LNCAP (cell line): ENCODE measurements at regions not wholly inside any gene's neighbourhood (a gene's known extent, or its start where the extent isn't known, plus 50 kb on each side); places are given as distances from the start of the nearest gene placed in this dataset.

Source experiments
- TF ChIP-seq, protein P1 (sequence below): fragments of 450-650 bp; IDR thresholded peaks from 2 replicates; pipeline ENCODE4 v1.5.1; 2017; ENCODE audit warnings: mild to moderate bottlenecking

DNA sequence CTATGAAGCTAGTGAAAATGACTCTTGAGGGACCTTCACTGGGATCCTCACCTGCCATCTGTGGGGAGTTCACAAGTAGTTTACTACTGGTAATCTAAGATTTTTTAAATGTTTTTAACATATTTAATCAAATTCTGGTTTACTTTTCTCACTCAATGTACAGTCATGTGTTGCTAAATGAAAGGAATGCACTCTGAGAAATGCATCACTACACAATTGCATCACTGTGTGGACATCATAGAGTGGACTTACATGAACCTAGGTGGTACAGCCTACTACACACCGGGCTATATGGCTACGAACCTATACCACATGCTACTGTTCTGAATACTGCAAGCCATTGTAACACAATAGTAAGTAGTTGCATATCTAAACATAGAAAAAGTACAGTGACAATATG is 528.0 kb downstream of the BCL11A start:
- TF ChIP-seq, protein P1, sequence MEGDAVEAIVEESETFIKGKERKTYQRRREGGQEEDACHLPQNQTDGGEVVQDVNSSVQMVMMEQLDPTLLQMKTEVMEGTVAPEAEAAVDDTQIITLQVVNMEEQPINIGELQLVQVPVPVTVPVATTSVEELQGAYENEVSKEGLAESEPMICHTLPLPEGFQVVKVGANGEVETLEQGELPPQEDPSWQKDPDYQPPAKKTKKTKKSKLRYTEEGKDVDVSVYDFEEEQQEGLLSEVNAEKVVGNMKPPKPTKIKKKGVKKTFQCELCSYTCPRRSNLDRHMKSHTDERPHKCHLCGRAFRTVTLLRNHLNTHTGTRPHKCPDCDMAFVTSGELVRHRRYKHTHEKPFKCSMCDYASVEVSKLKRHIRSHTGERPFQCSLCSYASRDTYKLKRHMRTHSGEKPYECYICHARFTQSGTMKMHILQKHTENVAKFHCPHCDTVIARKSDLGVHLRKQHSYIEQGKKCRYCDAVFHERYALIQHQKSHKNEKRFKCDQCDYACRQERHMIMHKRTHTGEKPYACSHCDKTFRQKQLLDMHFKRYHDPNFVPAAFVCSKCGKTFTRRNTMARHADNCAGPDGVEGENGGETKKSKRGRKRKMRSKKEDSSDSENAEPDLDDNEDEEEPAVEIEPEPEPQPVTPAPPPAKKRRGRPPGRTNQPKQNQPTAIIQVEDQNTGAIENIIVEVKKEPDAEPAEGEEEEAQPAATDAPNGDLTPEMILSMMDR: no peak

DNA sequence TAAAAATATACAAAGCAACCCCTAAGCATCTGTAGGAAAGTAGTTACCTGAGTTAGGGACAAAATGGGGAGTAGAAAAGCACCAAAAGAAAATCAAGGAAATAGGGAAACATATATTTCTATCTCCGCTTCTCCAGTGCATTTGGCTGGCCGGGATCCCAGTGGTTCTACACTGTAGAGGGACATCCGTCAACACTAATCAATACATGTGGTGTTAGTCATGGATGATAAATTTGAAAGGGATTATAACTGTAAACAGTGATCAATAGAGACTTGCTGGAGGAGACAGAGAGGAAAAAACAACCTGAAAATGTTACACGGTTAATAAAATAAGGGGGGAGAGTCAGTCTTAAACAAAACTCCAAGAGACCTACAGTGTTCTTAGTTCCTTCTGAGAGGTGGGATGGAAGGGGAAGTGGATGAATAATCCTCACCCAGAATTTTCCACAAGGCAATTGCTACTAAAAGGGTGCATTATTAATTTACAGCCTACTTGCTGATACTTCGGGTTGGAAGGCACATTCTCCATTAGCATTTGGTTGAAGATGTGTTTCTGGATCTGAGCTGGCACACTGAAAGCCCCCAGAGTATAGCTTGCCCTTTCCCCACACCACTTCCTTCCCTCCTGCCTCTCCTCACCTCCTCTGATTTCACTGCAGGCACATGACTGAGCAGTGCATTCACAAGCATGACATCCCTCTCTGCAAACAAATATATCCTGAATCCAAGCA is 530.0 kb downstream of the BCL11A start:
- TF ChIP-seq, protein P1: no peak

DNA sequence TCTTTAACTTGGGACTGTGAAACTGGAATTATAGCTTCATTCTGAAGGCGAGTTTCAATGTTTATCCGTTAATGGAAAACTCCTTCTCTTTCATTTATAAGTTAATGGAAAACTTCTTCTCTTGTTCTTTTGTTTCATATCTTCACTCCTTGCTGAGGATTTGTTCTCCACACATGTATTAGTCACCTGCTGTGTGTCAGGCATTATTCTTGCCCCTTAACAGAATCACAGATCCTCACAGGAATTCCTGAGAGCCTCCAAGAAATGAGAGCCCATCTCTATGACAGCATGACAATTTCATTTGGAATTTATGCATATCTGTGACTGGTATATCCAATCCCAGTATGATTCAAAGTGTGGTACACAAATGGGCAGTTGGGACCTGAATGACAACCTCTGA is 545.8 kb downstream of the BCL11A start:
- TF ChIP-seq, protein P1: no peak

DNA sequence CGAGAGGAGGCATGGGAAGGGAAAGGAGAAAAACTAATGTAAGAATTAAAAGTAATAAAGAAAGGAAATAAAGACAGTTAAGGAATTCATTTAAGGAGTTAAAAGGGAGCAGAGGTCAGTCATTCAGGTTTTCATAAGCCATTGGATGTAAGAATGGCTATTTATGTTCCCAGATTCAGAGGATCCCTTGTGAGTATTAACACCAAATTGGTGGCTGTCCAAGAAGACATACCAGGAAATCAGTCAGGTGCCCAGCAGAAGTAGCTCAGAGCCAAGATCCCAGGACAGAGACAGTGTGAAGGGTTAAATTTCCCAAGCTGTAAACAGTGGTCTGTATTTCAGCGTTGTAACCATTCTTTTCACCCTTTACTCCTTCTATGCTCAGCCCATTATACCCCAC is 550.4 kb downstream of the BCL11A start:
- TF ChIP-seq, protein P1: no peak

DNA sequence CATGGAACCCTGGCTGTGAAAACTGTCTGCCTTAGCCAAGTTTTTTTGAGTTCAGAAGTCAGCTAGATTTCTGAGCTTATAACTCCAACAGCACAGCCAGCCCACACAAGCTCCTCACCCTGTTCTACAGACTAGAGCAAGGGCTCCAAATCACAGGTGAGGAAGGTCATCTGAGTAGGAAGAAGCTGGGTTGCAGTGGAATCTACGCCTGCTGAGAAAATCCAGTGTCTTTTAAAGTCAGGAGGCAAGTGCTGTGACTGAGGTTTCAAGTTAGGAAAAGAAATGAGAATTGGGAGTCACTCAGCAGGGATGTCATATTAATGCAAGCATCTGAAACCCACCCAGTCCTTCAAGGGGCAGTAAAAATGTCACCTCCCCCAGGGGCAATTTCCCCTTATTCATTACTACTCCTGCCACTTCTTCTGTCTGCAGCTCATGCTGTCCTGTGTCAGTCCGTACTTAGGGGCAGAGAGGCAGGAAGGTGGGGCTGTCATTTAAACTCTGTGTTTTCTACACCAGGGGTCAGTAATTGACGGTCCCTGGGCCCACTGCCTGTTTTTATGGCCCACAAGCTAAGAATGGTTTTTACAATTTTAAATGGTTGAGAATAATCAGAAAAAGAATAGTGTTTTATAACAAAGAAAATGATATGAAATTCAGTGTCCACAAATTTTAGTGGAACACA is 551.1 kb downstream of the BCL11A start:
- TF ChIP-seq, protein P1: no peak

DNA sequence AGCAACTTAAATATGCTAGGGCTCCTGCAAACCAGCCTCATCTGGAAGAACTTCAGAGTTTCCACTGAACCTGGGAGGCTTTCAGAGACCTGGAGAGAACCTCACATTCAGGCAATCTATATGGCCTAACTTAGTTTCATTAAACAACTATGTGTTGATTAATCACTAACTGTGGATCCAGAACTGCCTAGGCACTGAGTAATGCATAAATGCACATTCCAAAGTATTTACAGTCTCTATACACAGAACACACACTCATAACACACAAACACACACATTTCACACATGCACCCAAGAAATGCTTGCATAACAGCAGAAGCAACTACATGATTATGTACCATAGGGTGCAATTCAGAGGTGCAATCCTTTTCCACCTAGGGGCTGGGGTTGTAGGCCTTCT is 552.8 kb downstream of the BCL11A start:
- TF ChIP-seq, protein P1: no peak

DNA sequence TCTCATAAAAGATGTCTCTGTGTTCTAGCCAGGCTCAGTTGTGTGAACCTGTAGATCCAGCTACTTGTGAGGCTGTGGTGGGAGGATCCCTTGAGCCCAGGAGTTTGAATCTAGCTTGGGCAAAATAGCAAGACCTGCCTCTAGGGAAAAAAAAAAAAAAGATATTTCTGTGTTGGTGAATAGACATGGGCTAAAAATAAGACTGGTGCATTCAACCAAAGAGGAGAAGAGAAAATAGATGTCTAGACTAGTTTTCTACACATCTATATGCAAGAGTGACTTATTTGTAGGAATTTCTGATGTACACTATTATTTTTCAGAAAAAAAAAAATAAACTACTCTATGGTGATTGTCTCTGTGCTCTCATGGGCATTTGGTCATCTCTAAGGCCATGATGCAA is 555.1 kb downstream of the BCL11A start:
- TF ChIP-seq, protein P1: no peak
